Choroid plexus epithelial cell (primary cell): ENCODE measurements at regions not wholly inside any gene's neighbourhood (a gene's known extent, or its start where the extent isn't known, plus 50 kb on each side); places are given as distances from the start of the nearest gene placed in this dataset.

Experiments used
- DNase-seq: peaks from one replicate; pipeline ENCODE4 v3.0.0-alpha.2; 2010; ENCODE audit warnings: low read depth
- H3K4me3 ChIP-seq: 2 replicates; pipeline ENCODE4 v1.5.1; 2011; ENCODE audit warnings: low read depth, mild to moderate bottlenecking, control low read depth, low read length, moderate library complexity
- TF ChIP-seq, protein P1 (sequence below): conservative IDR thresholded peaks from 2 replicates; pipeline ENCODE4 v1.5.1; 2011; ENCODE audit warnings: low read depth, mild to moderate bottlenecking, control low read depth, inconsistent platforms, low read length, moderate library complexity

DNA sequence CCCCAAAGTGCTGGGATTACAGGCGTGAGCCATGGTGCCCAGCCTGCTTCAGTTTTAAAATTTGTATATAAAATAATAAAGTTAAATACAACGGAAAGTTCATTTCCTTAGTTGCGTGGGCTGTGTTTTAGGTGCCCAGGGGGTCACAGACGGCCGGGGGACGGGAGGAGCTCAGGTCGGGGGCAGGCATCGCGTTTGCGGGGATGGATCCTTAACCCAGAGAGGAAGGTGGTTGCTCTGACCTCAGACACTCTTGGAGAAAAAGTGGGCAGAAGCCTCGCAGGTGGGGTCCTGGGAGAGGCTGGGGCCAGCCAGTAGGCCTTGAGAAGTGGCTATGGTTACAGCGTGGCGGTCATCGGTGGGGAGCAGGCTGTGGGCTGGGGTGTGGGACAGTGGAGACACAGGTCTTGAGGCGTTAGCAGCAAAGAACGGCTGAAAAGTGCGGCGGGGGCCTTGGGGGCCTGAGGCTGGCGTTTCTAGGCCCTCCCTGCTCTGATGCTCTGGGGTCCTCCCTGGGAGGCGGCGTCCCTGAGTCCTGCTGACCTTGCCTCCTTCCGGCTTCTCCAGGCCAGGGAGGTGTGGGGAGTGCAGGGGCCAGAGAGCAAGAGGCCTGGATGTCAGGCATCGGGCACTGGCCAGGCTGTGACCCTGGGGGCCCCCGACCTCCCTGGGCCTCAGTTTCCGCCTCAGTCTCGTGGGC lies 54.4 kb downstream of the UNCX start:
- H3K4me3 ChIP-seq, result no peak overlapping the region
- DNase-seq, result no peak
- TF ChIP-seq, protein P1, sequence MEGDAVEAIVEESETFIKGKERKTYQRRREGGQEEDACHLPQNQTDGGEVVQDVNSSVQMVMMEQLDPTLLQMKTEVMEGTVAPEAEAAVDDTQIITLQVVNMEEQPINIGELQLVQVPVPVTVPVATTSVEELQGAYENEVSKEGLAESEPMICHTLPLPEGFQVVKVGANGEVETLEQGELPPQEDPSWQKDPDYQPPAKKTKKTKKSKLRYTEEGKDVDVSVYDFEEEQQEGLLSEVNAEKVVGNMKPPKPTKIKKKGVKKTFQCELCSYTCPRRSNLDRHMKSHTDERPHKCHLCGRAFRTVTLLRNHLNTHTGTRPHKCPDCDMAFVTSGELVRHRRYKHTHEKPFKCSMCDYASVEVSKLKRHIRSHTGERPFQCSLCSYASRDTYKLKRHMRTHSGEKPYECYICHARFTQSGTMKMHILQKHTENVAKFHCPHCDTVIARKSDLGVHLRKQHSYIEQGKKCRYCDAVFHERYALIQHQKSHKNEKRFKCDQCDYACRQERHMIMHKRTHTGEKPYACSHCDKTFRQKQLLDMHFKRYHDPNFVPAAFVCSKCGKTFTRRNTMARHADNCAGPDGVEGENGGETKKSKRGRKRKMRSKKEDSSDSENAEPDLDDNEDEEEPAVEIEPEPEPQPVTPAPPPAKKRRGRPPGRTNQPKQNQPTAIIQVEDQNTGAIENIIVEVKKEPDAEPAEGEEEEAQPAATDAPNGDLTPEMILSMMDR, result no peak

DNA sequence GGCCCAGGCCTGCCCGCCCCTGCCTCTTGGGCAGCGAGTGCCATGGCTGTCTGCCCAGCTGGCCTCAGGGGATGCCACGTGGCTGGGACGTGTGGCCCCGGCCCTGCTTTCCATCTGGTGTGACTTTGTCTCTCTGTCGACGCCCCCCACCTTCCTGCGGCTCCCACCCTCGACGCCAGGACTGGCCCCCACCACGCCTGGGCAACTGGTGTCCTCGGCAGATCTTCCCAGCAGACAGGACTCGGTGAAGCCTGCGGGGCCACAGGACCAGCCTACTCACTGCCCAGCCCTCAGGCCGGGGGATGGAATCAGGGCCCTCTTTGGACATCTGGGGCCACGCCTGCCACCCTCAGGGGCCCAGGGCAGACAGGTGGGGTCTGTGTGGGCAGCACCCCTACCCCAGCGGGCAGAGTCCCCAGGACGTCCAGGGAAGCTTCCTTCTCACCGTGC lies 55.1 kb downstream of the UNCX start:
- TF ChIP-seq, protein P1, result no peak
- DNase-seq, result no peak
- H3K4me3 ChIP-seq, result no peak overlapping the region

DNA sequence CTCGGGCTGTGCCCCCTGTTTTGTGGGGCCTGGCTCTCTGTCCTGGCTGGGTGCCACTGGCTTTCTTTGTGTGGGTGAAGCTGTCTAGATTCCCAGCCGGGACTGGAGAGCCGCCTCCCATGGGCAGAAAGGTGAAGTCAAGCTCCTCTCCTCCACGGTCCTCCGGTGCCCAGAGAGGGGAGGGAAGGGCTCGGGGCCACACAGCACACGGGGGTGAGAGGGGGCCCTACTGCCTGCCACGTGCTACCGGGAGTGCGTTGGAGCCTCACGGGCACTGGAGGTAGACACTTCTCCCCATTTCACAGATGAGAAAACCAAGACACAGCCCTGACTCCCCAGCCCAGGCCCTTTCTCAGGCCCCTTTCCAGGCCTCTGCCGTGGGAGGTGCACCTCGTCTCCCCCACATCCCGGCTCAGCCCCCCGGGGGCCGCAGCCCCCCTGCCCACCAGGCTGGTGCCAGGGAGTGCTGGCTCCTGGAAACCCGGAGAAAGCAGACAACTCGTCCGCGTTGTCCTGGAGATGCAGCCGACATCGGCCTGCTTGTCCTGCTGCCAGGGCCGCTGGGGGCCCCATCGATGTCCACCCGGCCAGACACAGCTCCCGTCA lies 55.8 kb downstream of the UNCX start:
- H3K4me3 ChIP-seq, result no peak overlapping the region
- TF ChIP-seq, protein P1, result no peak
- no peak for DNase-seq

DNA sequence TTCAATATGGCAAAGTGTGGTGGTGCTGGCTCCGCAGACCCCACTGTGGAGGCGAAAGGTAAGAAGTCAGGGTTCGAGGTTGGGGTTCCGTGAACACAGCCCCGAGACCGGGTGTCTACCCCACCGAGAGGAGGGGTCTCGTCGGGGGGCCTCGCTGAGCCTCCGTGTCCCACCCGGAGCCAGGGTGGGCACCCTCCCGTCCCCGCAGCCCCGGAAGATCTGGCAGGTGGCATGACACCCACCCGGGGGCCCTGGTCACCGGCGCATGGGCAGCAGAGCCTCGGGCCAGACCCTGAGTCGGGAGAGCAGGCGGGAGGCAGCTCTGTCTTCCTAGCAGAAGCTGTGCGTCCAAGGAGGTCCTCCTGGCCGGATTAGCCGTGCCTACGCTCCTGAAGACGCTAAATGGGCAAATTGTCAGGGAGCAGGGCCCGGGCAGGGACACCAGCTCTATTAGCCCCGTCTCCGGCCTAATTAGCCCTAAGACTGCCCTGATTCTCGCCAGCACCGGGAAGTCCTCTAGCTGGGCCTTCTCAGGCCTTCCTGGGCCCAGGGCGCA lies 56.4 kb downstream of the UNCX start:
- TF ChIP-seq, protein P1, result no peak
- no peak for DNase-seq
- no peak overlapping the region for H3K4me3 ChIP-seq

DNA sequence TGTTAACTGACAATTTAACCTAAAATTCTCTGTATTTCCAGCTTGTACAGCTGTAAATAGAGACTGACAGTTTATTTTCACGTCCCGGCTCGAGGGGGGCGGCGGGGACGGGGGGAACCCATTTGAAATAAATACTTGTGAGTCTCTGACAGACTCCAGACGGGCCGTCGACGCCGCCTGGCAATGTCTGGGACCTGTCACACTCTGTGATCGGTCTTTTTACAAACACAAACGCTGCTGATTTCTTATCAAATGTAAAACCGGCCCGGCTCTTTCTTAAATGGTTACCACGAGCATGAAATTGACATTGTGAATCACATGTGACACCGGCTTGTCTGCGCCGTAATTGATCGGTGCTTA lies 57.0 kb downstream of the UNCX start:
- no peak overlapping the region for H3K4me3 ChIP-seq
- TF ChIP-seq, protein P1, result no peak
- DNase-seq, result no peak

DNA sequence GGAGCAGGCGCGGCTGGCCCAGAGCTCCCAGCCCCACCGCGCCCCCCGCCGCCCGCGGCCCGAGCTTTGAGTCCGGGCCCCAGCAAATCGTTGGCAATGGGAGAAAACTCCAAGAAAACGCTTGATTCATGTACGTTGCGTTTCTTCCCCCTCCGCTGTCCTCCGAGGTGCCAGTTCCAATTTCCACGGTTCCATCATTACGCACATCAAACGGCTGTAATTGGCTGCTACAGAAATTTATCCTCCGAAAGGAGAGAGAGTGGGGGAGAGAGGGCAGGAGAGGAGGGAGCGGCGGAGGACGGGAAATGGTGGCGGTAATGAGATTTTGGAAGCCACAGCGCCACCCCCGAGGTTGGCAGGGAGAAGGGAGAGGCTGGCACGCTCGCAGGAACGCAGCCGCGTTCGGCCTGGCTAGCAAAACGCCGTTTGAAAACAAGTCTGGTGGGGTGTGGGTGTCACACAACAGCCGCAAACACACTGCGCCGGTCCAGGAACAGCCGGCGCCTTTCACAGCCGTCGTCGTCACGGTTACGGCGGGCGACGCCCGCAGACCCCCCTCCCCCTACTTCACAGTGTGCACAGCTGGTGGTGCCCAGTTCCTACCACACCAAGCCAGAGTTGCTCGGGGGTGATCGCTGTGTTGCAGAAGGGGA lies 57.5 kb downstream of the UNCX start:
- TF ChIP-seq, protein P1, result no peak
- DNase-seq, result no peak
- H3K4me3 ChIP-seq, result no peak overlapping the region
